ENCODE measurements at regions not wholly inside any gene's neighbourhood (a gene's known extent, or its start where the extent isn't known, plus 50 kb on each side); places are given as distances from the start of the nearest gene placed in this dataset.
"Not testable (repeated sequence)": the region's sequence is repeated elsewhere in the genome, so short reads cannot be mapped to it uniquely, and the experiment has no call there.

DNA sequence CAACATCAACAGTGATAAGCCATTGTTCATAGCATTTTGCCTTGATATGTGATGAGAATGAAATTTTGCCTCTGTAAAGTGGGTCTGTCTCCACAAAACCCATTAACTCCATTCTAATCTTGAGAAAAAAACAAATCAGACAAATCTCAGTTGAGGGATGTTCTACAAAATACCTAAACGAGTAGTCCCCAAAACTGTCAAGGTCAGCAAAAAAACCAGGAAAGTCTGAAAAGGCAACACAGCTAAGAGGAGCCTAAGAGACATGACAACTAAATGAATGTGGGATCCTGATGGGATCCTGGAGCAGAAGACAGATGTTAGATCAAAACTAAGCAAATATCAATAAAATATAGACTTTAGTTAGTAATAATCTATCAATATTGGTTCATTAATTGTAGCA is 431.6 kb upstream of the SPTLC3 start:
- TF ChIP-seq, protein P1, sequence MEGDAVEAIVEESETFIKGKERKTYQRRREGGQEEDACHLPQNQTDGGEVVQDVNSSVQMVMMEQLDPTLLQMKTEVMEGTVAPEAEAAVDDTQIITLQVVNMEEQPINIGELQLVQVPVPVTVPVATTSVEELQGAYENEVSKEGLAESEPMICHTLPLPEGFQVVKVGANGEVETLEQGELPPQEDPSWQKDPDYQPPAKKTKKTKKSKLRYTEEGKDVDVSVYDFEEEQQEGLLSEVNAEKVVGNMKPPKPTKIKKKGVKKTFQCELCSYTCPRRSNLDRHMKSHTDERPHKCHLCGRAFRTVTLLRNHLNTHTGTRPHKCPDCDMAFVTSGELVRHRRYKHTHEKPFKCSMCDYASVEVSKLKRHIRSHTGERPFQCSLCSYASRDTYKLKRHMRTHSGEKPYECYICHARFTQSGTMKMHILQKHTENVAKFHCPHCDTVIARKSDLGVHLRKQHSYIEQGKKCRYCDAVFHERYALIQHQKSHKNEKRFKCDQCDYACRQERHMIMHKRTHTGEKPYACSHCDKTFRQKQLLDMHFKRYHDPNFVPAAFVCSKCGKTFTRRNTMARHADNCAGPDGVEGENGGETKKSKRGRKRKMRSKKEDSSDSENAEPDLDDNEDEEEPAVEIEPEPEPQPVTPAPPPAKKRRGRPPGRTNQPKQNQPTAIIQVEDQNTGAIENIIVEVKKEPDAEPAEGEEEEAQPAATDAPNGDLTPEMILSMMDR (IDR thresholded peaks at IDR 0.05; ENCODE audit: low read depth, low read length, missing control alignments) = no peak
- in situ Hi-C loops (cut with HindIII; ENCODE audit: low pct_ligation_motif_present, low sequenced_read_pairs) = no loop called here
- H3K27ac ChIP-seq = no peak overlapping the region
- no peak for DNase-seq
- H3K4me3 ChIP-seq (ENCODE audit: low read depth, low read length) = no peak overlapping the region
- H3K27me3 ChIP-seq (replicated peaks) = no peaks in the 10 kb centered on the region
- H3K36me3 ChIP-seq (replicated peaks) = no peaks in the 10 kb centered on the region

DNA sequence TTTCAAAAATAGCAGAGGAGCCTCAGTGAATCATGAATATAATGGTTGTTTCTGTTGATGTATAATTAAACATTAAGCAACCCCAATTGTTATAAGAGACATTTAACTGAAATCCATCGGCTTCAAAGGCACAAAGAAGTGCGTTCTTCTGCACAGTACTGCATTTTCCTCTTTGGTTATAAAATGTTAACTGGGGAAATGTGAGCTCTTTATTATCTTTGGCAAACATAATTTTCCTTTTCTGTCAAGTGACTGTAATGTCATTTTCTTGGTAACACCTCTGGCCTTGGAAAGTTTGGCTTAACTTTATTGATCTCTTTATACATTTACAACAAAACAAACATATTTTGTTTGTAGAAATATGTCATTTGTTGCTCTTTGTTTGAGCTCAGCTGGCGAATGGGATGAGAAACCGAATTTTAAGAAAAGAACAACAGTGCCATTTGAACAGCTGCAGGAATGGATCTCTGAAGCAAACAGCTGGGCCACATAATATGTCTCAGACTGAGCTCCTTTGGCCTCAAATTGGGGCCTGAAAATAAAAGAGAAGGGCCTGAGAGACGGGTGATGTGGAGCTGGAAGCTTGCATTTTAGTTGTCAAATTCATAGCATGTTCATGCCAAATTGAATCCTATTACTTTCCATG is 427.0 kb upstream of the SPTLC3 start:
- in situ Hi-C loops (cut with HindIII; ENCODE audit: low pct_ligation_motif_present, low sequenced_read_pairs) = no loop called here
- Histone ChIP-seq H3K27me3 (replicated peaks) (no peaks in the 10 kb centered on the region), H3K4me3 (ENCODE audit: low read depth, low read length) (no peak overlapping the region), H3K27ac (no peak overlapping the region), H3K36me3 (replicated peaks) (no peaks in the 10 kb centered on the region)
- TF ChIP-seq, protein P1 (IDR thresholded peaks at IDR 0.05; ENCODE audit: low read depth, low read length, missing control alignments) = no peak
- DNase-seq = no peak

DNA sequence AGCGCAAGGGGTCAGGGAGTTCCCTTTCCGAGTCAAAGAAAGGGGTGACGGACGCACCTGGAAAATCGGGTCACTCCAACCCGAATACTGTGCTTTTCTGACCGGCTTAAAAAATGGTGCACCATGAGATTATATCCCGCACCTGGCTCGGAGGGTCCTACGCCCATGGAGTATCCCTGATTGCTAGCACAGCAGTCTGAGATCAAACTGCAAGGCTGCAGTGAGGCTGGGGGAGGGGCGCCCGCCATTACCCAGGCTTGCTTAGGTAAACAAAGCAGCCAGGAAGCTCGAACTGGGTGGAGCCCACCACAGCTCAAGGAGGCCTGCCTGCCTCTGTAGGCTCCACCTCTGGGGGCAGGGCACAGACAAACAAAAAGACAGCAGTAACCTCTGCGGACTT is 426.1 kb upstream of the SPTLC3 start:
- in situ Hi-C loops (cut with HindIII; ENCODE audit: low pct_ligation_motif_present, low sequenced_read_pairs); H3K4me3 ChIP-seq (ENCODE audit: low read depth, low read length); H3K27me3 ChIP-seq (replicated peaks); DNase-seq; H3K27ac ChIP-seq; H3K36me3 ChIP-seq (replicated peaks): not testable (repeated sequence)

DNA sequence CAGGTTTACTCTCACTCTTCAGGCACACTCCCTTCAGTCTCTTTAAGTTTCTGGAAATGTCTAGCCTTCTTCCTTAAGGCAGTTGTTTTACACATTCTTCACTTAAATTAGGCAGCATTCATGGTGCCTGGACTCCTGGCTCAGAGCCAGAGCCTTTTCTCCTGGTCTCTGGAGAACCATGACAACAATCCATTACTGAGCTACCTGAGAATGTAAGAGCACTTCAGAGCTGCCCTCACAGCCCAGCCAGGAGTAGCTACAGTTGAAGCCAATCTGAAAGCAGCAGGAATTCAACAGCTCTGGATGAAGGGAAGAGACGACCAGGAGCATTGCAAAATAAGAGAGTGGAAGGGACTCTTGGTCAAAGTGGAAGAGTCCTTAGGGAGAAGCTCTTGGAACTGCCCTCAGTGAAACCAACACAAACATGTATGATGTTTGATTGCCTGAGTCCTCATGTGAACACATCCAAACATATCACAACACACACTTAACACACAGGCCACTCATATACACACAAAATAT is 416.8 kb upstream of the SPTLC3 start:
- H3K27me3 ChIP-seq (replicated peaks) = no peaks in the 10 kb centered on the region
- H3K27ac ChIP-seq = no peak overlapping the region
- no peak for DNase-seq
- TF ChIP-seq, protein P1 (IDR thresholded peaks at IDR 0.05; ENCODE audit: low read depth, low read length, missing control alignments) = no peak
- no peak overlapping the region for H3K4me3 ChIP-seq (ENCODE audit: low read depth, low read length)
- no peaks in the 10 kb centered on the region for H3K36me3 ChIP-seq (replicated peaks)
- in situ Hi-C loops (cut with HindIII; ENCODE audit: low pct_ligation_motif_present, low sequenced_read_pairs) = no loop called here

DNA sequence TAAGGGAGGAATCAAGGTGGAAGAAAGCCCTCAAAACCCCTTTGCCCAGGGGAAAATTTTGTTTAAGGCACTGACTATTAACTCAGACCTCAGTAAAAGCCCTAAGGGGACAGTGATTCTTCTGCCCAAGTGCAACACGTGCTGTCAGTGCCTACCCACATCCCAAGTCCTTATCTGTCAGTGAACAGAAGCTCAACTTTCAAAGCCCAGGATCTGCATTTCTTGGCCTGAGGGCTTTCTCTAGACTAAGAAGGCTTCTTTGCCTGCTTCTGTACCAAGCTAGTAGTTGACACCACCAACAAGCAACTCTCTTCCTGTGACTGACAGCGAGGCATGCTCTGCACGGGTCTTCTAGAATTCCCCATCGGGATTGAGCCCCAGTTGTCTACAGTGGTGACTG is 416.0 kb upstream of the SPTLC3 start:
- Histone ChIP-seq H3K4me3 (ENCODE audit: low read depth, low read length) (no peak overlapping the region), H3K27ac (no peak overlapping the region), H3K27me3 (replicated peaks) (no peaks in the 10 kb centered on the region), H3K36me3 (replicated peaks) (no peaks in the 10 kb centered on the region)
- TF ChIP-seq, protein P1 (IDR thresholded peaks at IDR 0.05; ENCODE audit: low read depth, low read length, missing control alignments) = no peak
- no peak for DNase-seq
- in situ Hi-C loops (cut with HindIII; ENCODE audit: low pct_ligation_motif_present, low sequenced_read_pairs) = no loop called here

DNA sequence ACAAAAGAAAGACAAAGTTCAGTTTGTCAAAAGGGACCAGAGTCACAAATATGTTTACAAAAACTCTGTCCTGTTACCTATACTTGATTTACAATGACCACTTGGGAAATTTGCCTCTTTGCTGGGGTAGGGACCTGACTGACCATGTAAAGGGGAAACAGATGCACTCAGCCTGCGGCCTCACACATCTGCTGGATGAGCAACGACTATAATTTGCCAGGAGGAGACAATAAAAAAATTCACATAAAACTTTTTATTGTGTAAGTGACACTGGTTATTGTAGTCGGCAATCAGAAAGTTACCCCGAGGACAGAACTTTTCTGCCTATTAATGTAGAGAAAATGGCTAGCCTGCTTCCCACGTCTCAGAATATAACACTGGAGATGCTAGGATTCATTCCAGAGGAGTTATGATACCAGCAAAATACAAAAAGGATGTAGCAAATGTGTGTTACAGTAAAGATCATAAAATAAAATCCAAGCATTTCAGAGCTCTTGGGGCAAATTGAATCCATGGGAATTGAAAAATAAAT is 415.4 kb upstream of the SPTLC3 start:
- Histone ChIP-seq H3K27me3 (replicated peaks) (no peaks in the 10 kb centered on the region), H3K36me3 (replicated peaks) (no peaks in the 10 kb centered on the region), H3K27ac (no peak overlapping the region), H3K4me3 (ENCODE audit: low read depth, low read length) (no peak overlapping the region)
- TF ChIP-seq, protein P1 (IDR thresholded peaks at IDR 0.05; ENCODE audit: low read depth, low read length, missing control alignments) = no peak
- no peak for DNase-seq
- in situ Hi-C loops (cut with HindIII; ENCODE audit: low pct_ligation_motif_present, low sequenced_read_pairs) = no loop called here

All from brain microvascular endothelial cell (primary cell).